ENCODE measurements at regions not wholly inside any gene's neighbourhood (a gene's known extent, or its start where the extent isn't known, plus 50 kb on each side); places are given as distances from the start of the nearest gene placed in this dataset.

GRCh38 chr4:13126976-13127910 lies 356.9 kb downstream of the RAB28 start:
- no peak for DNase-seq (ENCODE audit: low read depth)

- no peak for DNase-seq (ENCODE audit: low read depth)
Measured at GRCh38 chr4:13118633-13119032, 365.5 kb downstream of the RAB28 start.

GRCh38 chr4:13117185-13117584 lies 367.0 kb downstream of the RAB28 start:
- no peak for DNase-seq (ENCODE audit: low read depth)

- DNase-seq (ENCODE audit: low read depth) = no peak
Measured at GRCh38 chr4:13112030-13112429, 372.1 kb downstream of the RAB28 start.

GRCh38 chr4:13109536-13109935 lies 374.6 kb downstream of the RAB28 start:
- DNase-seq (ENCODE audit: low read depth) = no peak

GRCh38 chr4:13108096-13108495 lies 376.0 kb downstream of the RAB28 start:
- DNase-seq (ENCODE audit: low read depth) = no peak

GRCh38 chr4:13103382-13104015 lies 380.6 kb downstream of the RAB28 start:
- DNase-seq (ENCODE audit: low read depth) = no peak

- no peak for DNase-seq (ENCODE audit: low read depth)
Measured at GRCh38 chr4:13102092-13102742, 381.9 kb downstream of the RAB28 start.

GRCh38 chr4:13097971-13098370 lies 386.2 kb downstream of the RAB28 start:
- DNase-seq (ENCODE audit: low read depth) = no peak

GRCh38 chr4:13095722-13096121 lies 388.4 kb downstream of the RAB28 start:
- DNase-seq (ENCODE audit: low read depth) = no peak

GRCh38 chr4:13093170-13093569 lies 391.0 kb downstream of the RAB28 start:
- DNase-seq (ENCODE audit: low read depth) = no peak

- DNase-seq (ENCODE audit: low read depth) = no peak
Measured at GRCh38 chr4:13092702-13093101, 391.4 kb downstream of the RAB28 start.

- DNase-seq (ENCODE audit: low read depth) = no peak
Measured at GRCh38 chr4:13089659-13089998, 394.5 kb downstream of the RAB28 start.

GRCh38 chr4:13088726-13089658 lies 395.1 kb downstream of the RAB28 start:
- DNase-seq (ENCODE audit: low read depth) = peak; percentile 37

- no peak for DNase-seq (ENCODE audit: low read depth)
Measured at GRCh38 chr4:13087041-13087440, 397.1 kb downstream of the RAB28 start.

GRCh38 chr4:13084210-13084609 lies 399.9 kb downstream of the RAB28 start:
- no peak for DNase-seq (ENCODE audit: low read depth)

- no peak for DNase-seq (ENCODE audit: low read depth)
Measured at GRCh38 chr4:13081830-13082229, 402.3 kb downstream of the RAB28 start.

- DNase-seq (ENCODE audit: low read depth) = no peak
Measured at GRCh38 chr4:13067077-13067476, 417.1 kb downstream of the RAB28 start.

GRCh38 chr4:13059019-13059418 lies 425.1 kb downstream of the RAB28 start:
- no peak for DNase-seq (ENCODE audit: low read depth)

- DNase-seq (ENCODE audit: low read depth) = no peak
Measured at GRCh38 chr4:13056630-13057189, 427.4 kb downstream of the RAB28 start.

GRCh38 chr4:13054420-13054970 lies 429.6 kb downstream of the RAB28 start:
- no peak for DNase-seq (ENCODE audit: low read depth)
